ENCODE measurements at regions not wholly inside any gene's neighbourhood (a gene's known extent, or its start where the extent isn't known, plus 50 kb on each side); places are given as distances from the start of the nearest gene placed in this dataset.

- no peak for TF ChIP-seq CTCF (IDR thresholded peaks at IDR 0.05 in 2 of 3, conservative IDR thresholded peaks at IDR 0.05 in 1 of 3; ENCODE audit: borderline replicate concordance in 1 of 3, insufficient read depth in 1 of 3, low read depth in 2 of 3, low read length in 2 of 3)
- no peak for TF ChIP-seq EZH2phosphoT487 (IDR thresholded peaks at IDR 0.05; ENCODE audit: borderline replicate concordance)
- no peak for TF ChIP-seq SIN3A (IDR thresholded peaks at IDR 0.05; ENCODE audit: low read depth)
- no peak for TF ChIP-seq MAX (IDR thresholded peaks at IDR 0.05)
- no peak for TF ChIP-seq ZBTB33 (IDR thresholded peaks at IDR 0.05; ENCODE audit: extremely low read depth, insufficient replicate concordance, low read length)
- no peak for TF ChIP-seq TCF7L2 (IDR thresholded peaks at IDR 0.05; ENCODE audit: borderline replicate concordance, extremely low read depth, insufficient read depth, insufficient read length)
- no peak for TF ChIP-seq POLR2A (IDR thresholded peaks at IDR 0.05; ENCODE audit: borderline replicate concordance, extremely low read depth, insufficient read depth, insufficient read length)
- TF ChIP-seq REST (IDR thresholded peaks at IDR 0.05; ENCODE audit: low read depth) = no peak
- no peak for TF ChIP-seq SRF (IDR thresholded peaks at IDR 0.05; ENCODE audit: low read depth)
- no peak for TF ChIP-seq JUND (IDR thresholded peaks at IDR 0.05)
Observed at GRCh38 chr6:15754706-15755079, 91.9 kb upstream of the DTNBP1 start.
